ENCODE measurements at regions not wholly inside any gene's neighbourhood (a gene's known extent, or its start where the extent isn't known, plus 50 kb on each side); places are given as distances from the start of the nearest gene placed in this dataset.

GRCh38 chr10:44167752-44168151 is 217.1 kb downstream of the CXCL12 start:
- DNase-seq (ENCODE audit: low read depth, low spot score) (no peak), ATAC-seq (no peak)
- H3K9me3 ChIP-seq (ENCODE audit: control insufficient read depth in 1 of 2, insufficient read depth in 1 of 2, low read depth in 1 of 2, low read length in 2 of 2): no peaks in the 10 kb centered on the region
- no peak overlapping the region for H3K4me2 ChIP-seq (ENCODE audit: low read length)
- H3K9ac ChIP-seq (ENCODE audit: low read length): no peak overlapping the region
- H3K27me3 ChIP-seq (ENCODE audit: insufficient read depth, low read length): peaks cover 3% of the 10 kb centered on the region
- POLR2A ChIA-PET: no interaction called here
- H3K4me1 ChIP-seq (ENCODE audit: control insufficient read depth in 1 of 2, insufficient read depth in 2 of 2, low read length in 2 of 2): no peaks in the 10 kb centered on the region
- H3K79me2 ChIP-seq (ENCODE audit: insufficient read depth, low read length): no peaks in the 10 kb centered on the region
- no peak overlapping the region for H2AFZ ChIP-seq (ENCODE audit: low read depth, low read length, poor library complexity, severe bottlenecking)
- no peak overlapping the region for H3K27ac ChIP-seq (ENCODE audit: low read depth, low read length)
- H3K4me3 ChIP-seq (replicated peaks in 1 of 2; ENCODE audit: low read depth in 1 of 2, low read length in 2 of 2): no peak overlapping the region
- RAD21 ChIA-PET (ENCODE audit: low non-redundant PET in 1 of 2, low total read pairs in 2 of 2, uncharacterized antibody in 2 of 2, unreplicated experiment in 2 of 2): no interaction called here
- intact Hi-C loops (cut with micrococcal nuclease): no loop called here
- TF ChIP-seq RAD21 (IDR thresholded peaks at IDR 0.05; ENCODE audit: low read depth): no peak
- no peak for TF ChIP-seq EZH2phosphoT487 (IDR thresholded peaks at IDR 0.05; ENCODE audit: borderline replicate concordance)
- no peak for TF ChIP-seq JUND (IDR thresholded peaks at IDR 0.05)
- TF ChIP-seq, protein P1, sequence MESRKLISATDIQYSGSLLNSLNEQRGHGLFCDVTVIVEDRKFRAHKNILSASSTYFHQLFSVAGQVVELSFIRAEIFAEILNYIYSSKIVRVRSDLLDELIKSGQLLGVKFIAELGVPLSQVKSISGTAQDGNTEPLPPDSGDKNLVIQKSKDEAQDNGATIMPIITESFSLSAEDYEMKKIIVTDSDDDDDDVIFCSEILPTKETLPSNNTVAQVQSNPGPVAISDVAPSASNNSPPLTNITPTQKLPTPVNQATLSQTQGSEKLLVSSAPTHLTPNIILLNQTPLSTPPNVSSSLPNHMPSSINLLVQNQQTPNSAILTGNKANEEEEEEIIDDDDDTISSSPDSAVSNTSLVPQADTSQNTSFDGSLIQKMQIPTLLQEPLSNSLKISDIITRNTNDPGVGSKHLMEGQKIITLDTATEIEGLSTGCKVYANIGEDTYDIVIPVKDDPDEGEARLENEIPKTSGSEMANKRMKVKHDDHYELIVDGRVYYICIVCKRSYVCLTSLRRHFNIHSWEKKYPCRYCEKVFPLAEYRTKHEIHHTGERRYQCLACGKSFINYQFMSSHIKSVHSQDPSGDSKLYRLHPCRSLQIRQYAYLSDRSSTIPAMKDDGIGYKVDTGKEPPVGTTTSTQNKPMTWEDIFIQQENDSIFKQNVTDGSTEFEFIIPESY (IDR thresholded peaks at IDR 0.05; ENCODE audit: extremely low read depth, insufficient replicate concordance, low read length): no peak
- TF ChIP-seq, protein P2, sequence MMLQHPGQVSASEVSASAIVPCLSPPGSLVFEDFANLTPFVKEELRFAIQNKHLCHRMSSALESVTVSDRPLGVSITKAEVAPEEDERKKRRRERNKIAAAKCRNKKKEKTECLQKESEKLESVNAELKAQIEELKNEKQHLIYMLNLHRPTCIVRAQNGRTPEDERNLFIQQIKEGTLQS (IDR thresholded peaks at IDR 0.05): no peak
- no peak for TF ChIP-seq TCF7L2 (IDR thresholded peaks at IDR 0.05; ENCODE audit: borderline replicate concordance, extremely low read depth, insufficient read depth, insufficient read length)
- no peak for TF ChIP-seq FOSL1 (IDR thresholded peaks at IDR 0.05; ENCODE audit: low read depth)
- TF ChIP-seq ZNF274 (IDR thresholded peaks at IDR 0.05; ENCODE audit: low read depth, low read length): no peak
- TF ChIP-seq EZH2 (IDR thresholded peaks at IDR 0.05): no peak
- no peak for TF ChIP-seq SIN3A (IDR thresholded peaks at IDR 0.05; ENCODE audit: low read depth)
- TF ChIP-seq POLR2A (IDR thresholded peaks at IDR 0.05; ENCODE audit: borderline replicate concordance, extremely low read depth, insufficient read depth, insufficient read length): no peak
- TF ChIP-seq SRF (IDR thresholded peaks at IDR 0.05; ENCODE audit: low read depth): no peak
- TF ChIP-seq ELF1 (IDR thresholded peaks at IDR 0.05; ENCODE audit: borderline replicate concordance, low read depth): no peak
- no TSS peak for BruUV-seq (replicated peaks)
- H3K9me2 ChIP-seq (ENCODE audit: insufficient read depth): no peaks in the 10 kb centered on the region
- no peaks in the 10 kb centered on the region for H3K36me3 ChIP-seq (ENCODE audit: control insufficient read depth in 1 of 2, insufficient read depth in 2 of 2, low read length in 2 of 2)
- no peaks in the 10 kb centered on the region for H4K20me1 ChIP-seq (ENCODE audit: insufficient read depth)
- CTCF ChIA-PET: no interaction called here

All from HCT116 (cell line).